GM12878 (cell line): ENCODE measurements at regions not wholly inside any gene's neighbourhood (a gene's known extent, or its start where the extent isn't known, plus 50 kb on each side); places are given as distances from the start of the nearest gene placed in this dataset.

ENCODE experiments used
- ASH2L ChIP-seq: fragments of 300-600, 200-600 bp; sonication (generic); IDR thresholded peaks from 2 replicates; pipeline ENCODE4 v1.6.1; 2017; ENCODE audit warnings: low read depth, mild to moderate bottlenecking, borderline replicate concordance
- BHLHE40 ChIP-seq, 2 experiments: fragments of 450-650 bp in 1 of 2; IDR thresholded peaks; 2 replicates each; pipeline ENCODE4 v1.6.1; 2011 to 2017; ENCODE audit warnings: low read depth in 2 of 2, borderline replicate concordance in 1 of 2, improper control_type of control experiment in 1 of 2, low read length in 1 of 2, mild to moderate bottlenecking in 1 of 2
- BRCA1 ChIP-seq: IDR thresholded peaks from 2 replicates; pipeline ENCODE4 v1.6.1; 2011; ENCODE audit warnings: low read depth, low read length, improper control_type of control experiment
- CBFB ChIP-seq: IDR thresholded peaks from 2 replicates; pipeline ENCODE4 v1.6.1; 2016; ENCODE audit warnings: antibody characterized with exemption, low read depth
- GATAD2B ChIP-seq: fragments of 450-650 bp; conservative IDR thresholded peaks from 2 replicates; pipeline ENCODE4 v1.6.1; 2017; ENCODE audit warnings: low read depth, mild to moderate bottlenecking, moderate library complexity
- IKZF2 ChIP-seq, 2 experiments: fragments of 450-650 bp; IDR thresholded peaks; 2 replicates each; pipeline ENCODE4 v1.6.1; 2017; ENCODE audit warnings: mild to moderate bottlenecking in 2 of 2, moderate library complexity in 2 of 2
- MXI1 ChIP-seq: fragments of 150-350 bp; IDR thresholded peaks from 2 replicates; pipeline ENCODE4 v1.6.1; 2011; ENCODE audit warnings: low read depth, mild to moderate bottlenecking, inconsistent platforms, low read length, improper control_type of control experiment
- MYC ChIP-seq: IDR thresholded peaks from 2 replicates; pipeline ENCODE4 v1.6.1; 2011; ENCODE audit warnings: mild to moderate bottlenecking, low read length, moderate library complexity, inconsistent platforms; ENCODE audit not compliant: insufficient read depth, insufficient replicate concordance, insufficient read length, severe bottlenecking
- PML ChIP-seq: IDR thresholded peaks from 2 replicates; pipeline ENCODE4 v1.6.1; 2012; ENCODE audit warnings: low read length, inconsistent platforms
- RB1 ChIP-seq: fragments of 450-650 bp; formaldehyde crosslinking; IDR thresholded peaks from 2 replicates; pipeline ENCODE4 v1.6.1; 2017; ENCODE audit warnings: mild to moderate bottlenecking, borderline replicate concordance
- RCOR1 ChIP-seq: conservative IDR thresholded peaks from 2 replicates; pipeline ENCODE4 v1.6.1; 2012; ENCODE audit warnings: low read depth, low read length, improper control_type of control experiment
- SKIL ChIP-seq: fragments of 450-650 bp; IDR thresholded peaks from 2 replicates; pipeline ENCODE4 v1.6.1; 2017; ENCODE audit warnings: mild to moderate bottlenecking, low read depth, inconsistent platforms; ENCODE audit not compliant: poor library complexity, severe bottlenecking
- SMAD5 ChIP-seq: IDR thresholded peaks from 2 replicates; pipeline ENCODE4 v1.6.1; 2016; ENCODE audit warnings: antibody characterized with exemption, low read depth
- SMC3 ChIP-seq: IDR thresholded peaks from 2 replicates; pipeline ENCODE4 v1.6.1; 2011; ENCODE audit warnings: low read length, improper control_type of control experiment, borderline replicate concordance
- WRNIP1 ChIP-seq: IDR thresholded peaks from 2 replicates; pipeline ENCODE4 v1.6.1; 2011; ENCODE audit warnings: low read depth, low read length, improper control_type of control experiment, borderline replicate concordance
- ZNF217 ChIP-seq: fragments of 450-650 bp; IDR thresholded peaks from 2 replicates; pipeline ENCODE4 v1.6.1; 2017; ENCODE audit warnings: antibody characterized with exemption, mild to moderate bottlenecking
- ZZZ3 ChIP-seq: IDR thresholded peaks from 2 replicates; pipeline ENCODE4 v1.6.1; 2011; ENCODE audit warnings: low read depth; ENCODE audit not compliant: control insufficient read depth, insufficient read length

GRCh38 chr12:82578725-82579124 is 108.0 kb upstream of the TMTC2 start (continued):
- TF ChIP-seq ASH2L: no peak
- TF ChIP-seq RCOR1: no peak
- no peak for TF ChIP-seq MXI1
- no peak for TF ChIP-seq SMC3
- TF ChIP-seq GATAD2B: no peak
- TF ChIP-seq MYC: no peak
- TF ChIP-seq PML: no peak
- TF ChIP-seq ZZZ3: no peak
- TF ChIP-seq SMAD5: no peak
- TF ChIP-seq WRNIP1: no peak
- TF ChIP-seq BRCA1: no peak
- no peak for TF ChIP-seq ZNF217
- no peak for TF ChIP-seq IKZF2 (IDR thresholded peaks at IDR 0.05)
- no peak for TF ChIP-seq CBFB
- TF ChIP-seq BHLHE40 (IDR thresholded peaks at IDR 0.05; ENCODE audit: borderline replicate concordance in 1 of 2, low read depth in 2 of 2, low read length in 1 of 2): no peak
- no peak for TF ChIP-seq RB1
- no peak for TF ChIP-seq SKIL
